Large intestine (tissue), 3 donors: ENCODE measurements at regions not wholly inside any gene's neighbourhood (a gene's known extent, or its start where the extent isn't known, plus 50 kb on each side); places are given as distances from the start of the nearest gene placed in this dataset.

ENCODE experiments used
- DNase-seq, 2 donors: peaks; one replicate each; pipeline versions ENCODE4 v3.0.0 to v3.0.0-alpha.2; 2013
- H3K27ac ChIP-seq: one replicate; pipeline ENCODE4 v1.5.1; 2013; ENCODE audit warnings: low read length
- H3K27me3 ChIP-seq: 2 replicates; pipeline ENCODE4 v1.6.1; 2013; ENCODE audit warnings: low read length; ENCODE audit not compliant: control insufficient read depth, insufficient read depth
- H3K36me3 ChIP-seq: 2 replicates; pipeline ENCODE4 v1.6.1; 2013; ENCODE audit warnings: low read length; ENCODE audit not compliant: control insufficient read depth, insufficient read depth
- H3K4me1 ChIP-seq: one replicate; pipeline ENCODE4 v1.6.1; 2013; ENCODE audit warnings: low read length; ENCODE audit not compliant: control insufficient read depth, insufficient read depth
- H3K4me3 ChIP-seq: one replicate; pipeline ENCODE4 v1.5.1; 2013; ENCODE audit warnings: low read length
- H3K9me3 ChIP-seq: one replicate; pipeline ENCODE4 v1.6.1; 2013; ENCODE audit warnings: mild to moderate bottlenecking, low read depth, low read length, moderate library complexity; ENCODE audit not compliant: control insufficient read depth
- WGBS: methylation state at CpG from one replicate; pipeline ENCODE4 v1.1.5; 2013; ENCODE audit warnings: low lambda C conversion rate; ENCODE audit not compliant: insufficient coverage; 5-methylcytosine and 5-hydroxymethylcytosine counted together

DNA sequence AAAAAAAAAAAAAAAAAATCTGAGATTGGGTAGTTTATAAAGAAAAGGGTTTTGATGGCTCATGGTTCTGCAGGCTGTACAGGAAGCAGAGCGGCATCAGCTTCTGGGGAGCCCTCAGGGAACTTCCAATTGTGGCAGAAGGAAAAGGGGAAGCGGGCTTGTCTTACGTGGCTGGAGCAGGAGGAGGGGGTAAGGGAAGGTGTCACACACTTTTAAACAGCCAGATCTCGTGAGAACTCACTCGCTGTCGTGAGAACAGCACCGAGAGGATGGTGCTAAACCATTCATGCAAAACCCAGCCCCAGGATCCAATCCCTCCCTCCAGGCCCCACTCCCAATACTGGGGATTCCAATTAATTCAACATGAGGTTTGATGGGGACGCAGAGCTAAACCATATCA lies 806.2 kb downstream of the TBC1D22A start:
- no peak for DNase-seq
- Histone ChIP-seq H3K27ac (no peak overlapping the region), H3K36me3 (no peaks in the 10 kb centered on the region), H3K4me1 (no peaks in the 10 kb centered on the region), H3K4me3 (no peak overlapping the region), H3K27me3 (no peaks in the 10 kb centered on the region), H3K9me3 (no peaks in the 10 kb centered on the region)
- WGBS = no CpG with 5 or more reads among the region's 8 CpGs

DNA sequence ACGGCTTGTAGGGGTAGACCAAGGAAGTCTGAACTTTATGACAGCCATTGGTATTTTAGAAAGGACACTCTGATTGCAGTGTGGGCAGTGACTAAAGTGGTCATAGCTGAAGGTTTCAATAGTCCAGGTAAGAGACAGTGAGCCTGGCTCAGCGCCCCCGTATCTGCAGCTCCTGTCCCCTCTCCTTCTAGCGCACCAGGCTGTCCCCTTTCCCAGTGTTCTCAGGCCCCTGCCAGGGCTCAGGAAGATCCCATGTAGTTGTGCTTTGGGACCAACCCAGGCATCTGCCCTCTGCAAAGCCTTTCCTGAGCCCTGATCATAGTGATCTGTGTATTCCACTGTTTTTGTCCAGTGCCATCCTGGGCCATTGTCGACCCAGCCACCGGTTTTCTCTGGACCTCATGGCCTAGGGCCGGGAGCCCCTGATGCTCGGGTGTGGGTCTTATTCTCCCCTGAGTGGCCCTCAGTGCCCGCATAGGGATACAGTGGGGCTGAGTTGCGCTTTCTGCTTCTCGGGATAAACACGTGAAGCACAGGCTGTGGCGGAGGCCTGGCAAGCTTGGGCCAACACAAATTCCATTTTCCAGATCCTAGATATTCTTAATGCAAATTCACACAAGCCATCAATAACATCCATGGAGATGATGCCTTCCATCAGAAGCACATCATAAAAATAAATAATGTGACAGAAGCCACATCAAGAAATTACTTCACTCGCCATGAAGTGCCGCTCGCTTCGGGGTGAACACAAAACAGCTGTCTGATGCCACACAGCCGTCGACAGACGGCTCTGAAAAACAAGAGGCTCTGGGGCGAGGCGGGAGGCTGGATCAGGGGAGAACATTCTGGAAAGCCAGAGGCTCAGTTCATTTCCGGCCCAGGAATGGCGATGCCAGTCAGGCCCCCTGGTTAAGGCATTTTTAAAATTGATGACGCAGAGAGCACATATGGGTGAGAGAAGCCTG lies 805.0 kb downstream of the TBC1D22A start:
- Histone ChIP-seq H3K4me3 (no peak overlapping the region), H3K4me1 (no peaks in the 10 kb centered on the region), H3K27ac (no peak overlapping the region), H3K9me3 (peaks cover 5% of the 10 kb centered on the region), H3K36me3 (no peaks in the 10 kb centered on the region), H3K27me3 (no peaks in the 10 kb centered on the region)
- 90% methylated on average over 2 of the region's 25 CpGs for WGBS
- no peak for DNase-seq

DNA sequence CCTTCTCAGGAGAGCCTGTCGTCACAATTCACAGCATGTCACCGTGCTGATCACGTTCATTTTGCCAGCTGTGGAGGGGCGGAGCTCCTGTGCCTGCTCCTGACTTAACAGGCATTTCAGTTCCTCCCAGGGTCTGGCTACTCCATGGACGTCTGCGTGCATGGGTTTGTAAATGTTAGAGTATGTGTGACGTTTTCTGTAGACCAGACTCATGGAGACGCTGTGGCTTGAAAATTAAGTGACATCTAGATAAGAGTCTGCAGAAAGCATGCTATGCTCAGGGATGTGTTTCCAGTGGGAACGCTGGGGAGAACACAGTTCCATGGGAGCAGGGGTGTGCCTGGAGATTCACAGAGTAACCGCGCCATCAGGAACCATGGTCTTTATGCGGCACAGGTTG lies 804.0 kb downstream of the TBC1D22A start:
- Histone ChIP-seq H3K27ac (no peak overlapping the region), H3K4me1 (no peaks in the 10 kb centered on the region), H3K36me3 (no peaks in the 10 kb centered on the region), H3K9me3 (peaks cover 6% of the 10 kb centered on the region), H3K4me3 (no peak overlapping the region), H3K27me3 (no peaks in the 10 kb centered on the region)
- WGBS = 60% methylated on average over 1 of the region's 12 CpGs
- no peak for DNase-seq

DNA sequence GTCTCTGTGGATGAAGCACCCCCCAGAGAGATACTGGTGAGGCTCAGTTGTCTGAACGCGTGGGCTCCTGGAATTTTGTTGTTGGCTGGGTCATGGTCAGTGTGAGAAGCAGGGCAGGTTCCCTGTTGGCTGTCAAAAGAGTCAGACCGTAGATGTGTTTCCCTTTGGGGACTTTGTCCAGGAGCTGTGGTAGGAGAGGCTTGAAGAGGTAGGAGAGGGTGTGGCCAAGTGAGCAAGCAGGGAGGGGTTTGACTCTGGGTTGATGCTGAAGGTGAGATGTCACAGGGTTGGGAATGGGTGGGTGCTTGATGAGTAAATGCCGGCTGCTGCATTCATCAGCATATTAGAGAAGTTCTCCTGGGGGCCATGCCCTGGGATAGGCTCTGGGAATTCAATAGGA lies 803.2 kb downstream of the TBC1D22A start:
- no peaks in the 10 kb centered on the region for H3K36me3 ChIP-seq
- DNase-seq = no peak
- no peak overlapping the region for H3K27ac ChIP-seq
- peaks cover 6% of the 10 kb centered on the region for H3K9me3 ChIP-seq
- no peaks in the 10 kb centered on the region for H3K4me1 ChIP-seq
- no peak overlapping the region for H3K4me3 ChIP-seq
- WGBS = no CpG with 5 or more reads among the region's 4 CpGs
- no peaks in the 10 kb centered on the region for H3K27me3 ChIP-seq

DNA sequence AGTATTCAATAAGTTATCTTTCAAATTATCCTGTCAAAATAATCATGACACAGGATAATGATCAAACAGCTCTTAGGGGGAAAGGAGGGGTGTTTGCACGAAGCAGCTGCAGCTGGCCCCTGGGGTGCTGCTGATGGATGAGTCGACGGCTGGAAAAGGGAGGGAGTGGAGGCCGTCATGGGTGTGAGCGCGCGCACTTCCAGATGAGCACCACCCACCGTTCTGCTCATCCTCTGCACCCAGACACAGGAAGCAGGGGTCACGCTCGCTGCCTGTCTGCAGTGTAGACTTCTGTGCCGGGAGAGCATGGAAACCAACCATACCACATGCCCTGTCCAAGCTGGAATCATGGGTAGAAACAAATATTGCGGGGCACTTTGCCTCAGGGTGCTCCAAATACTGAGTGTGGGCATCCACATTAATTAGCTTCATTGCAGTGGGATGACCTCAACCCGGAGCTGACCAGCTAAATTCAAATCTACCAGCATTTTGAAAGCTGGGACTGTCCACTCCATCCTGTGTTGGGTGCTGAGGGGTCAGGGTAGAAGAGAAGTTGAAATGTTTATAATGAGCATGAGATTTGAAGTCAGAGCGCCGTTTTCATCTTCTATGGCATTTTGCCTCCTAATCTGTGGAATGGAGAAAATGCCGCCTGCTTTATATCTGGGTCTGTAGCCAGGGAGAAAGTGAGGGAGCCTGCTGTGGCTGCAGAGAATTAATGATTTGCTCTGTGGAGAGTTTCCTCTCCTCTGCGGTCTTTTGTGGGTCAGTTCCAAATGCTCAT lies 802.4 kb downstream of the TBC1D22A start:
- no peak for DNase-seq
- Histone ChIP-seq H3K27me3 (no peaks in the 10 kb centered on the region), H3K27ac (no peak overlapping the region), H3K9me3 (peaks cover 6% of the 10 kb centered on the region), H3K4me3 (no peak overlapping the region), H3K36me3 (no peaks in the 10 kb centered on the region), H3K4me1 (no peaks in the 10 kb centered on the region)
- no CpG with 5 or more reads among the region's 17 CpGs for WGBS

DNA sequence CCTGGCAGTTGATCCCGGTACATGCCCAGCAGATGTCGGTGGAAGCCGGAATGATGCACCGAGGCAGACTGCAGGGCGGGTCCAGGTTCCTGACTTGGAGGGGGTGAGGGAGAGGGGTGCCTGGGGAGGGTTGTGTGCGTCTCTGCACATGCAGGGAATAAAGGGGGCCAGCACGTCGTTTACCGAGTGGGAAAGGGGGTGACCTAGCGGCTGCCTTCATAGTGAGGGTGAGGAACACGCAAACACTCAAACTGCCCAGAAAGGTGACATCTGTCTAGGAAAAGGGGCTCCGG lies 801.7 kb downstream of the TBC1D22A start:
- Histone ChIP-seq H3K4me3 (no peak overlapping the region), H3K27ac (no peak overlapping the region), H3K36me3 (no peaks in the 10 kb centered on the region), H3K9me3 (peaks cover 6% of the 10 kb centered on the region), H3K4me1 (no peaks in the 10 kb centered on the region), H3K27me3 (no peaks in the 10 kb centered on the region)
- DNase-seq = no peak
- no CpG with 5 or more reads among the region's 12 CpGs for WGBS

DNA sequence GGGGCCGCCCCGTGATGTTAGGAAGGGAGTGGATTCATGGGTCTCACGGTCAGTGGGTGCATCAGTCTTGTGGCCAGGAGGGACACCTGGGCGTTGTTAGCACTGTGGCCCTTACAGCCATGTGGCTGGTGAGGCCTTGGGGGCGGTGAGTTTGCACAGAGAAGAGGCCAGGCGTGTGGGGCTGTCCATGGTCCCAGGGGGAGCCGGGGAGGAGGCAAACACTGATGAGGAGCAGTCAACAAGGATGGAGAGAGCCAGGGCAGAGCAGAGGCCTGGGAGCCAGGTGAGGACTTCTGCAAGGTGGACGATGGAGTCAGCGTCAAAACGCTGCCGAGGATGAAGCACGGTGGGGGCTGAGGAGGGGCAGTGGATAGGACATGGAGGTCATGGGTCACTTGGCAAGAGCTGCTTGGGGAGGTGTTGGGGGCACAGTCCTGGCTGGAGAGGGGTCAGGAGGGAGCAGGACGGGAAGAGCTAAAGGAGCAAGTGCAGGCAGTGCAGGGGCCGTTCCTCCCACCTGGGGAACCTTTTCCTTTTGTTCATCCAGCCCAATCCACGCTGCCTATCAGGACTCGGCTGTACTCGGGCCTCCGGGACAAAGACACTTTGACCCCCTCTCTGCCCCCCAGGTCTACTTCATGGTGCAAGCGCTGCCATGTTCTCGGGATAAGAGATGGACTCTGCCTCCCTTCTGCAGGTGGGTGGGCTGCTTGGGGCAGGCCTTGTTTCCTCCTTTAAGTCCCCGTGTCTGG lies 801.1 kb downstream of the TBC1D22A start:
- Histone ChIP-seq H3K27ac (no peak overlapping the region), H3K9me3 (peaks cover 6% of the 10 kb centered on the region), H3K27me3 (no peaks in the 10 kb centered on the region), H3K4me3 (no peak overlapping the region), H3K4me1 (no peaks in the 10 kb centered on the region), H3K36me3 (no peaks in the 10 kb centered on the region)
- no peak for DNase-seq
- no CpG with 5 or more reads among the region's 21 CpGs for WGBS

DNA sequence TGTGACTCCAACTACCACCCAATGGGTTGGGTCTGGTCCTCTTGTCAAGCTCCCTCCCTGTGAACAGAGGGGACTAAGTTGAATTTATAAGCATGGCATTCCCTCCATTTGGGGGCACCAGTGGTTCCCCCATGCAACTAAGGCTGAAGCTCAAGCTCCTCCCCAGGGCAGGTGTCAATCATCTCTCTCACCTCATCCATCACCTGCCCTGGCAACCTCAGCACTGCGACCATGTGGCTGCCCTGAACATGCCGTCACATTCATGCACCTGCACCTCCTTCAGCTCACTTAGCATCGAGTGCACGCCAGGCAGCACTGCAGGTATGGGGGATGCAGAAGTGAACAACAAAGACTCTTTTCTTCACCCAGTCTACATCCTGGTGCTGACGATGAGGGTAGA lies 799.3 kb downstream of the TBC1D22A start:
- H3K27ac ChIP-seq = no peak overlapping the region
- H3K27me3 ChIP-seq = no peaks in the 10 kb centered on the region
- no peaks in the 10 kb centered on the region for H3K36me3 ChIP-seq
- H3K9me3 ChIP-seq = peaks cover 10% of the 10 kb centered on the region
- no peak for DNase-seq
- H3K4me1 ChIP-seq = no peaks in the 10 kb centered on the region
- no peak overlapping the region for H3K4me3 ChIP-seq
- 57% methylated on average over 1 of the region's 5 CpGs for WGBS

DNA sequence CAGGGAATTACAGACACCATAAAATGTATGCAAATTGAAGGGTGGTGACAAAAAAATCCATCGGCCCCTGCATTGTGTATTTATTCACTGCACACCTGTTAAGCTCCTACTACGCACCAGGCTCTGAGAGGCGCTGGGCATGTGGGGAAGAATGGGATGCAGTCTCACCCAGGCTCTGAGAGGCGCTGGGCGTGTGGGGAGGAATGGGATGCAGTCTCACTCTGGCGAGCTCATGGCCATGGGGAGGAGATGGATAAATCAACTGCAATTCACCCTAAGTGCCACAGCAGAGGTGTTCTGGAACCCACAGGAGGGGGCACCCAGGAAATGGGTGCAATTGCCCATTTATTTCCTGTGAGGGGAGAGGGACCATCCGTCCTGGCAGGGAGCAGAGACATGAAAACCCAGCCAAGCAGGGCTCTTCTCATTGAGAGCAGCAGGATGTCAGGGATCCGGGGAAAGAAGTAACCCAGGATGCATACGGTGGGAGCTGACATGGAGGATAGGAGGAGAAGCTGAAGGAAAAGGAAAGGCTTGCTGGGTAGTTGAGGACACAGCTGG lies 798.7 kb downstream of the TBC1D22A start:
- Histone ChIP-seq H3K4me1 (no peaks in the 10 kb centered on the region), H3K4me3 (no peak overlapping the region), H3K36me3 (no peaks in the 10 kb centered on the region), H3K9me3 (peaks cover 10% of the 10 kb centered on the region), H3K27me3 (no peaks in the 10 kb centered on the region), H3K27ac (no peak overlapping the region)
- WGBS = 100% methylated on average over 1 of the region's 9 CpGs
- no peak for DNase-seq
